ENCODE measurements at regions not wholly inside any gene's neighbourhood (a gene's known extent, or its start where the extent isn't known, plus 50 kb on each side); places are given as distances from the start of the nearest gene placed in this dataset.

DNA sequence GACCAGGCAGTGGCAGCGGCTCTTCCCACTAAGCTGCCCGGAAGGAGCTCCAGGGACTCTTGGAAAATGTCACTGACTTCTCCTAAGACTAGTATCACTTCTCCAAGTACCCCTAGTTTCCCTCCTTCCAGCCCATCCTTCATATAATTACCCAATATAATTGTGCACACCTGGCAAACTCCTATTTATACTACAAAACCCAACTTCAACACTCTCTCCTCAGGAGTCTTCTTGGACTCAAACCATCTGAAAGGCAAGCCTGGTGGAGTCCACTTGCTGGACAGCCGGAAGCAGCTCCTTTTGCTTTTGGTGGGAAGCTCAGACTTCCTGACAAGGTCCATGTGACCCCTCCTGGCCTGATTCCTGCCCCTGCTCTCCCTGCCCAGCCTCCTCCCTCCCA lies 955.9 kb downstream of the TBC1D22A start:
- no peak for DNase-seq (ENCODE audit: low read depth)
- H3K4me3 ChIP-seq (ENCODE audit: low read length) = no peak overlapping the region
- TF ChIP-seq, protein P1, sequence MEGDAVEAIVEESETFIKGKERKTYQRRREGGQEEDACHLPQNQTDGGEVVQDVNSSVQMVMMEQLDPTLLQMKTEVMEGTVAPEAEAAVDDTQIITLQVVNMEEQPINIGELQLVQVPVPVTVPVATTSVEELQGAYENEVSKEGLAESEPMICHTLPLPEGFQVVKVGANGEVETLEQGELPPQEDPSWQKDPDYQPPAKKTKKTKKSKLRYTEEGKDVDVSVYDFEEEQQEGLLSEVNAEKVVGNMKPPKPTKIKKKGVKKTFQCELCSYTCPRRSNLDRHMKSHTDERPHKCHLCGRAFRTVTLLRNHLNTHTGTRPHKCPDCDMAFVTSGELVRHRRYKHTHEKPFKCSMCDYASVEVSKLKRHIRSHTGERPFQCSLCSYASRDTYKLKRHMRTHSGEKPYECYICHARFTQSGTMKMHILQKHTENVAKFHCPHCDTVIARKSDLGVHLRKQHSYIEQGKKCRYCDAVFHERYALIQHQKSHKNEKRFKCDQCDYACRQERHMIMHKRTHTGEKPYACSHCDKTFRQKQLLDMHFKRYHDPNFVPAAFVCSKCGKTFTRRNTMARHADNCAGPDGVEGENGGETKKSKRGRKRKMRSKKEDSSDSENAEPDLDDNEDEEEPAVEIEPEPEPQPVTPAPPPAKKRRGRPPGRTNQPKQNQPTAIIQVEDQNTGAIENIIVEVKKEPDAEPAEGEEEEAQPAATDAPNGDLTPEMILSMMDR (IDR thresholded peaks at IDR 0.05; ENCODE audit: insufficient read depth, low read depth, low read length, missing control alignments) = no peak

DNA sequence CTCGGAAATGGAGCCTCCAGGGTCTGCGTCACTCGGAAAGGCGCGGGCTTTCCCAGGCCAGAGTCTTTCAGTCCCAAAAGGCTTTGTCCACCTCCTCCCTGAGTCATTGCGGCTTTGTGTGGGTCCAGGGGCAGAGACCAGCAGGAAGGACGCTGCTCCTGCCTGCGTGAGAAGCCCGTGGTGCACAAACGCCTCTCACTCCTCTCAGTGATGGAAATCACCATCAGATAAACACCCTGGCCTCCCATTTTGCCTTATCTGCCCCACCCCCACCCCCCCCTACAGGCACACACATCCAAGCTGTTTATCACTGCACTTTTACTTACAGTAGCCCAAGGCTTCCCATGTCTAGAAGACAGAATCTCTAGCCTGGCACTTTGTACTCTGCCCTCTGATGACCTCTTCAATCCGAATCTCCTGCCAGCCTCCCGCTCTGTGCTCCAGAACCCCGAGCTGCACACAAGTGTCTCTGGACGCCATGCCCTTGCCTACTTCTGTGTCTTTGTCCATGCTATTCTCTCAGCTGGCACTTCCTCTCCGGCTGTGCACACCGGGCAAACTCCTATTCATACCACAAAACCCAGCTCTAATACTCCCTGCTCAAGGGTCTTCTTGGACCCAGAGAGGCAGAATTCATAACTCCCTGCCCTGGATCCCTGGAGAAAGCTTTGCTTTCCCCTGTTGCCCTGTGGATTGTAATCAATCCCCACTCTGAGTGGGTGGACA lies 954.6 kb downstream of the TBC1D22A start:
- no peak for DNase-seq (ENCODE audit: low read depth)
- TF ChIP-seq, protein P1 (IDR thresholded peaks at IDR 0.05; ENCODE audit: insufficient read depth, low read depth, low read length, missing control alignments) = no peak
- no peak overlapping the region for H3K4me3 ChIP-seq (ENCODE audit: low read length)

DNA sequence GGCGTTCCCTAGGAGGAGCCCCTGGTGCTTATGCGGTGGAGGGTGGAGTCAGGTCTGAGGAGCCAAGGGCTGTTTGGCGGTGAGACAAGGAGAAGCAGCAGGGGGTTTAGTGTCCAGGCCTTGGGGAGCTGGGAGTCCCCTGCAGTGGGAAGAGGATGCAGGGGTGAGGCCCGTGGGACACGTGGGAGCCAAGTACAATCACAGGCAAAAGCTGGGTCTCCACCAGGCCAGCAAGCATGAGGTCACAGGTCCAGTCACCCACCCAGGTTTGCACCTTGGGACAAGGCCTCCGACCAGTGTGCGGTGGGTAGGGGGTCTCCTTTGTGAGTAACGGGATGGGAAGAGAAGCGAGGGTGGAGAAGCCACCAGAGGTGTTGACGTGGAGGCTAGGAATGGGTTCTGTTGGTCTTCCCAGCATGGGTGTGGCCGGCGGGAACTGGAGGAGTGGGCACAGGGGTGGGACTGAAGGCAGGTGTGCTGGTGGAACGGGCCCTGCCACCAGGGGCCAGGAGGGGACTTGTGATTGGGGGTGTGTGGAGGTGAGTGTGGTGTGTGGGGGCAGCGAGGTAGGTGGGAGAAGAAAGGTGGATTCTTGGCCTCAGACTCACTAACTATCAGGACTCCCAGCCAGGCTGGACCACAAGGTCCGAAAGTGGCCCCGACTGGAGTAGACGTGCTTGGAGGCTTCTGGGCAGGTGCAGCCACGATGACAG lies 953.6 kb downstream of the TBC1D22A start:
- no peak overlapping the region for H3K4me3 ChIP-seq (ENCODE audit: low read length)
- DNase-seq (ENCODE audit: low read depth) = no peak
- TF ChIP-seq, protein P1 (IDR thresholded peaks at IDR 0.05; ENCODE audit: insufficient read depth, low read depth, low read length, missing control alignments) = no peak

DNA sequence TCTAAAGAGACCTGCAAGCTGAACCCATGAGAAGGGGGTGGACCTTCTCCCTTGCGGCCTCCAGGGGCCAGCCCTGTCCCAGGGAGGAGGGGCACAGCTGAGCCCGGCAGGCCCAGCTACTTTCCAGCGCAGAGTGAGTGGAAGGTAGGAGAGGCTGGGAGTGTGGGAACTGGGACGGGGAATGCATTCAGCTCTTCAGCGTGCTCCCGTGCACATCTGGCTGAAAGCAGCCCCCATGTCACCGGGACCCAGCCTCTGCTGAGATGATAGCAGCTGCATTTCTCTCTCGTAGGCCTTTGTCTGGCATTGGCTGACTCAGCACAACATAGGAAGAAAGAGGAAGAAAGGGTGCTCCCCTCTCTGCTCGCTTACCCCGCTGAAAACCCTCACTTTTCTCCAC lies 951.5 kb downstream of the TBC1D22A start:
- TF ChIP-seq, protein P1 (IDR thresholded peaks at IDR 0.05; ENCODE audit: insufficient read depth, low read depth, low read length, missing control alignments) = no peak
- no peak for DNase-seq (ENCODE audit: low read depth)
- H3K4me3 ChIP-seq (ENCODE audit: low read length) = no peak overlapping the region

DNA sequence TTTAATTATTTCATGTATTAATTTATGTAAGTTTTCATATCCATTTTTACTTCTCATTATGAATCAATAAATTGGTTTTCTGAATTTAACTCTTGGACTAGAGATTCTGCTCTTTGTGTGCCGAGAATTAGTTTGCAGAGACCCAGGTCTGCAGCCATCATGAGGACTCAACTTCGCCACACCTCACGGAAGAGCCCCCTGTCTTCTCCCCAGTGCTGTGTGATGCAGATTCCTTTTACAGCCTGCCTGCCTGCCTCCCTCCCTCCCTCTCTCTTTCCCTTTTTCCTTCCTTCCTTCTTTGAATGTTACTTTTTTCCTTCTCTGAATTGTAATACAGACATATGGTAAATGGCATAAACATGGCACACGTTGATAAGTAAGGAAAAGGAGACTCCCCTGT lies 947.7 kb downstream of the TBC1D22A start:
- TF ChIP-seq, protein P1 (IDR thresholded peaks at IDR 0.05; ENCODE audit: insufficient read depth, low read depth, low read length, missing control alignments) = no peak
- DNase-seq (ENCODE audit: low read depth) = no peak
- no peak overlapping the region for H3K4me3 ChIP-seq (ENCODE audit: low read length)

DNA sequence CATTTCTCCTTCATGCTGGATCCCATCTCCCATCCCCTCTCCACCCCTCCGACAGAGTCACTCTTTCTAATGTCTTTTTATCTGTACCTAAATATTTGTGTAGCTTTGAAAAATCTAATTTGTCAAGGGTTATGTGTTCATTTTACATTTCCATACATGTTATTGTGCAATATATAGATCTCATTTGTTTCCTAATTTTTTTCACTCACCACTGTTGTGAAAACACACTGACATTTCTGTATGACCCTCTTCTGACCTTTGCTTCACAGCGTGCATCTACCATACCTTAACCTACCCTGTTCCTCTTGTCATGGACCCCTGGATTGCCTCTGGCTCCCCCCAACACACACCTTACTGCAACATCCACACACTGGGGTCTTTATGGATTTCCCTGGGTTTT lies 942.9 kb downstream of the TBC1D22A start:
- TF ChIP-seq, protein P1 (IDR thresholded peaks at IDR 0.05; ENCODE audit: insufficient read depth, low read depth, low read length, missing control alignments) = no peak
- no peak for DNase-seq (ENCODE audit: low read depth)
- no peak overlapping the region for H3K4me3 ChIP-seq (ENCODE audit: low read length)

All from epithelial cell of esophagus (primary cell).